IPS DF 4.7 (cell line): ENCODE measurements at regions not wholly inside any gene's neighbourhood (a gene's known extent, or its start where the extent isn't known, plus 50 kb on each side); places are given as distances from the start of the nearest gene placed in this dataset.
A peak's percentile ranks its signal among the peaks of the same experiment; 100 is the strongest.
"Not testable (repeated sequence)": the region's sequence is repeated elsewhere in the genome, so short reads cannot be mapped to it uniquely, and the experiment has no call there.

Experiments
- DNase-seq: peaks from one replicate; pipeline ENCODE4 v3.0.0-alpha.2; 2013; ENCODE audit warnings: low spot score; ENCODE audit errors: extremely low read depth

DNA sequence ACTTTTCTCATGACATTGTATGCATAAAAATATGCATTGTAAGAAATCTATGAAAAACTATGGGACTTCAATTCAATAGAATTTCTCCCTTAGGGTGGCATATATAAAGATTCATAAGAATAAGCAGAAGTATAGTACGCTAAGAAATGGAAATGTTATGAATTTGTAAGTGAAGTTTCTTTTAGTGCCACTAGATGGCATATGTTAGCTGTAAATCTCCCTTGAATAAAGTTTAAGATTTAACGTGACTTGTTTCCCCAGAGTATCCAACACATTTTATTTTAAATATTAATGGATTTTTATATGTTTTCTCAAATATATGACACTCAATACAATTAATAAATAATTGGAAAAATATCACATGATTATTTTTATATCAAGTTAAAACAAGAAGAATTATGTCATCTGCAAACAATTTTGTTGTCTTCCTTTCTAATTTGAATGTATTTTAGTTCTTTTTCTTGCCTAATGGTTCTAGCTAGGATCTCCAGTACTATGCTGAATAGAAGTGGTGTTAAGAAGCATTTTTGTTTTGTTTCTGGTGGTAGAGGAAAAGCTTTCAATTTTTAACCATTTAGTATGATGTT is 287.2 kb downstream of the HGF start:
- no peak for DNase-seq

DNA sequence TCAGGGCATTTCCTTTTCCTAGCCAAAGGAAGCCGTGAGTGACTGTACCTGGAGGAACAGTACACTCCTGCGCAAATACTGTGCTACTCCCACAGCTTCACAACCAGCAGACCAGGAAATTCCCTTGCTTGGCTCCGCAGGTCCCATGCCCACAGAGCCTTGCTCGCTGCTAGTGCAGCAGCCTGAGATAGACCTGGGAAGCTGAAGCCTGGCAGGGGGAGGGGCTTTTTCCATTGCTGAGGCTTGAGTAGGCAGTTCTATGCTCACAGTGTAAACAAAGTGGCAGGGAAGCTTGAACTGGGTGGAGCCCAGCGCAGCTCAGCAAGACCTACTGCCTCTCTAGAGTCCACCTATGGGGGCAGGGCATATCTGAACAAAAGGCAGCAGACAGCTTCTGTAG is 291.2 kb downstream of the HGF start:
- DNase-seq, result no peak

DNA sequence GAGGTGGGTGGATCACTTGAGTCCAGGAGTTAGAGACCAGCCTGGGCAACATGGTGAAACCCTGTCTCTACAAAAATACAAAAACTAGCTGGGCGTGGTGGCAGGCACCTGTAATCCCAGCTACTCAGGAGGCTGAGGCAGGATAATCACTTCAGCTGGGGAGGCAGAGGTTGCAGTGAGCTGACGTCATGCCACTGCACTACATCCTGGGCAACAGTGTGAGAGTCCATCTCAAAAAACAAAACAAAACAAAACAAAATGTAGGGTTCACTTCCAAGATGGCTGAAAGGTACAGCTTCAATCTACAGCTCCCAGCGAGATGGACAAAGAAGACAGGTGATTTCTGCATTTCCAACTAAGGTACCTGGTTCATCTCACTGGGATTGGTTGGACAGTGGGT is 291.6 kb downstream of the HGF start:
- DNase-seq, result not testable (repeated sequence)

- DNase-seq, result no peak
These were observed 296.6 kb downstream of the HGF start for GRCh38 chr7:81473236-81473635.

- DNase-seq, result no peak
These were observed 299.0 kb downstream of the HGF start for GRCh38 chr7:81470724-81471379.

DNA sequence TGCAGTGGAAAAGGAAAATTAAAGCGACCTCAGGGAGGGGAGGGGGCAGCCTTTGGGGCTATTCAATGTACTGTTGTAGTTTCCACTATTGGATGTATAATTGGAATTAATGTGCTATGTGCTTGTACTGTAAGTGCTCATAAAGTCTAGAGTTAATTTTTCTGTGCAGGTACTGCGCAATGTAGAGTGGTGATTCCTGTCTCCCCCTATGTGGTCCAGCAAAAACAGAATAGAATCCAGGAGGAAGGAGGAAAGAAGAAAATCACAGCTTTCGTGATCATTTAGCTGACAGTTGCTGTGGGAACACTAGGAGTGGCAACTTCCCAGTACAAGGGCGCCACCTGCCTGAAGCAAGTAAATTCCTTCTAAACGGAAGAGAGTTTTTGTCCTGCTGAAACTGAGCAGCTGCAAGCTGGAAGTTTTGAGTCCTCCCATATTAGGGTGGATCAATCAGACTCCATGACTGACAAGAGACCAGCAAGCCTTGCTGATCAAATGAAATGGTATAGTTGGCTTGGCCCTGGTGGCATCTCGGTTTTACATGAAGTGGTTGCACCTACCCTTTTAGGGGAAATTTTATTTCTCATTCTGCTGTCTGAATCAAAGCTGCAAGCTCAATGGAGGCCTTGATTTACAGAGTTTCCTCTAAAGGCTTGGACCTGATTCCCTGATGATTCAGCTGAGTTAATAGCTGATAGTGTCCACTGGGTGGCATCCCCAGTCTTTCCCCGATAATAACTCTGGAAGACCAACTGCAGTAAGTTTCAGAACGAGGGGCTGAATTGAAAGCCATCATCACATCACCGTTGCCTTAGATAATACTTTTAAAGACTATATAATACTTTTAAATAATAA is 299.8 kb downstream of the HGF start:
- DNase-seq, result peak; percentile 25

DNA sequence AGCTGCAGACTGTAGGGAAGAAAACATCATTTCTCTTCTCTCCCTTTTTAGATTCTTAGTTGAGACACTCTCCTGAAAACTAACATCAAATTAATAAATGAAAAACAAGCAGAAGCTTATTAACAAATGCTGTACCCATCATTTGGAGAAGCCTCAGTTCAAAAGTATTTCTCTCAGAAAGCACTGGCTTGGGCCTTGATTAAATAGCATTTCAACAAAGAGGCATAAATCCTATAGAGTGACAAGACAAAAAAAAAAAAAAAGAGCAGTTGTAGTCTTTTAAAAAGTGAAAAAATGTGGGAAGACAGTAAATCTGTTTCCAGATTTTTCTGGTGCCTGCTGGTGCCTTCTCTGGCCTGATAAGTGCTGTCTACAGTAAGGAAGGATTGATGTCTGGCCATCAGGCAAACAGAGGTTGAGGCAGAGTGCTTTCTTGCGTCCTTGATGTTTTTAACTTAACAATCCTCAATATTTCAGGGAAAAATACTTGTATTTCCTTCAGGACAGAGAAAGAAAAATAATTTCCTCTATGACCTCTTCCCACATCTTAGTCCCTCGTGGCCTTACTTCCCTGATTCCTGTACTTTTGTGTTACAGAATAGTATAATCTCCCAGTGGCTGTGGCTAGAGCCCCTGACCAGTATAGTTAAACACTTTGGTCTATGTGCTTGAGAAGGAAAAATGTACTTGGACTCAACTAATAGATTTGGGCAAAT is 300.5 kb downstream of the HGF start:
- no peak for DNase-seq

GRCh38 chr7:81468526-81468925 is 301.3 kb downstream of the HGF start:
- no peak for DNase-seq

DNA sequence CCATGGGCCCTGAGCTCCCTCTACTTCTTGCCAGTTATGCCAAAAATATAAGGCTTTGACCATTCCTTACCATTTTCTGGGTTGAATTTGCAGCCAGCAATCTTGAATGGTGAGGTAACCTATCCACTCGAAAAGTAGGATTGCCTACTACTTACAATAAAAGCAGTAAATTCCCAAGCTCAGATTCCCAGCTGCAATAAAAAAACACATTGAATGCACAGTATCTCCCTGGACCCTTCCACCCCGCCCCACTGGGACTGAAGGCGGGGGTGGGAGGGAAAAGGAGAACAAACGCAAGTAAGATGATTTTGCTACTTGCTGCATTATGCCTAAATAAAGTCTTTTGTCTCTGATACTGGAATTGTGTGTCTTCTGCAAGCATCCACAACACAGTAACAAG is 301.9 kb downstream of the HGF start:
- no peak for DNase-seq

GRCh38 chr7:81462672-81463071 is 307.2 kb downstream of the HGF start:
- DNase-seq, result no peak

DNA sequence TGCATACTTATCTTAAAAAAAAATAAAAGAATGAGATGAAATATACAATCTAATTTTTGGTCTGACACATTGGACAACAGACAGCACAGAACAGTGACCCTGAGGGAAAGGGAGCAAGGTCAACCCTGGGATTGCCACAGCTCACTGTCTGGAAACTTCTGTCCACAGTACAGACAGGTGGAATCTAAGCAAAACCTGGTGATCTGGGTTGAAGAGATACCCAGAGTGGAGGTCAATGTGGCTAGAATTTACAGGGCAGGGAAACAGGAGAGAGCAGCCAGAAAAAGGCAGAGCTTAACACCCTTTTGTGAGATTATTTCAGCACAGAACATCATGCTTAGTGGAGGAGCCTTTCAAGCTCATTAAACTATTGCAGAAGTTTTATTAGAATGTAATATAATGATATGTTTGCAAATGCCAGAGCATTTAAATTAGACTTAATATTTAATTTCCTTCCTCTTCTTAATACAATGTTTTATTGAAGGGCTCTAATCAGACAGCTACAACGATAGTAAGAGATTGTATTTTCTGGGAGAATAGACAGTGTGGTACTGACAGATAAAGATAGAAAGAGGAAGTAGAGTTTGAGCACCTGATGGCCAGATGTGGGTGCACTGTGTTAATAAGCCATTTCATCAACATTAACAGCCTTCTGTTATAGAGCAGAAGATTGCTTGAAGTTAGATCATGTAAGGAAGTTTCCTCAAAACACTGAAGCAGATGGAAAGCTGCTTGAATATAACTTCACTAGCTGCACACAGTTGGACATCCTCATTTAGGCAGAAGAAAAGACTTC is 309.4 kb downstream of the HGF start:
- DNase-seq, result no peak

DNA sequence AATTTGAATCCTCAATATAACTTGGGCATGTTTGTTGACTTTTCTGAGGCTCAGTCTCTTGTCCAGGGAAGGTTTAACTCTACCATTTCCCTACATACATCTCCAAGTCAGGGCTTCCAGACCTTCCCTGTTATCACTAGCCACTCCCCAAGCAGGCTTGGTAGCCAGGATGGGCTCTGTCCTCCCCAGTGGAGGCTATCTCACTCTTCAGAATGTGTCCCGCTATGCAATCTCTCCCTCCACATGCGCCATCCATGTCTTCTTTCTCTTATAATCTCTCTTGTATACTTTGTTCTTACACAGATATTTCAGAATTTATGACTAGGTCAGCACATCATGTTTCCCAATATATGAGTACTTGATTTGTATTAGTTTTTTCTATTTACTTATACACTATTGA is 310.4 kb downstream of the HGF start:
- DNase-seq, result no peak

DNA sequence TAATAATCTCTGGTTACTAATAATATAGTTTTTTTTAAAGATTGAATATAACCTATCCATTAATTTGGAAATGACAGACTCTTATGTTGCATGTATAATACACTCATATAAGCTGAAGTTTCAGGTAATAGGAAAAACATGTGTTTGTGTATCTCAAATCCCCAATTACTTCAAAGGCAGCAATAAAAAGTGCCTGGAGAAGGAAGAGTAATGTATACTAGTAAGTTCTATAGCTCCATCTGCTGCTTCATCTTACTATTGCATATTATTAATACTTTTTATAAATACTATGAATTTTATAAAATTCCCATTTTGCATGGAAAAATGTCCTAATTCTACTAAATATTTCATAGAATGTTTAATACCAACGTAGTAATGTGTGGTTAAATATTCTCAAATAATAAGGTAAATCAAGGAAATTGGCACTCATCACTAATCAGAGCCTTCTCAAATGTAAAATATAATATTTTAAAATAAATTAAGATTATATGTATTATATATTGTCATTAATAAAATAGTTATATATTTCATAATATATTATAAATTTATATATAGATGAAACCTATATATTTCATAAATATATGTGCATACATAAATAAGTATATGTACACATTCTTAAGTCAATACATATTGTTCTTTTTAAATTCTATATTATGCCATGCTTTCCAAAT is 311.9 kb downstream of the HGF start:
- DNase-seq, result no peak

- DNase-seq, result not testable (repeated sequence)
These were observed 316.1 kb downstream of the HGF start for GRCh38 chr7:81453770-81454169.

GRCh38 chr7:81449105-81449504 is 320.7 kb downstream of the HGF start:
- DNase-seq, result no peak

GRCh38 chr7:81447351-81447952 is 322.4 kb downstream of the HGF start:
- peak; percentile 22 for DNase-seq

- DNase-seq, result no peak
These were observed 323.6 kb downstream of the HGF start for GRCh38 chr7:81446212-81446611.

DNA sequence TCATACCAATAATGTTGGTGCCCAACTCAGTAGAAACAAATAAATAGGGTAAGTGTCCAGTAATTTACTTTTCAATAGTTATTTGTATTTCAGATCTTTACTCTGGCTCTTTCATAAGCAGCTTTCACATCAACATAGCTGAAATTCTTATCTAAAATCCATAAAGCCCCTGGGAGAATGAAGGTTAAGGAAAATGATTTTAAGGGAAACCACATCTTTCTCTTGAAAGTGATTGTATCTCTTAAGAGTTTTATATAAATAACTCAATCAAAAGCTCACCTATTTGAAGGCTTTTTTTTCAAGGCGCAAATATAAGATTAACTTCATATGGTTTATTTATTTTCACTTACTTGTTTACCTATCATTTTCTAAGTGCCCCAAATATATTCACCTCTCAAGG is 324.4 kb downstream of the HGF start:
- DNase-seq, result no peak

GRCh38 chr7:81441750-81442149 is 328.1 kb downstream of the HGF start:
- no peak for DNase-seq

- DNase-seq, result no peak
These were observed 330.3 kb downstream of the HGF start for GRCh38 chr7:81439591-81439990.
